ENCODE measurements at regions not wholly inside any gene's neighbourhood (a gene's known extent, or its start where the extent isn't known, plus 50 kb on each side); places are given as distances from the start of the nearest gene placed in this dataset.
"Not testable (repeated sequence)": the region's sequence is repeated elsewhere in the genome, so short reads cannot be mapped to it uniquely, and the experiment has no call there.

GRCh38 chr6:5896476-5897200 lies 110.1 kb downstream of the NRN1 start:
- DNase-seq = no peak

GRCh38 chr6:5894357-5894756 lies 112.4 kb downstream of the NRN1 start:
- DNase-seq = no peak

GRCh38 chr6:5893295-5893694 lies 113.4 kb downstream of the NRN1 start:
- DNase-seq = no peak

GRCh38 chr6:5892669-5893068 lies 114.1 kb downstream of the NRN1 start:
- DNase-seq = no peak

GRCh38 chr6:5878792-5879191 lies 127.9 kb downstream of the NRN1 start:
- no peak for DNase-seq

- no peak for DNase-seq
Observed at GRCh38 chr6:5876076-5876475, 130.6 kb downstream of the NRN1 start.

GRCh38 chr6:5873976-5874375 lies 132.7 kb downstream of the NRN1 start:
- DNase-seq = not testable (repeated sequence)

GRCh38 chr6:5871296-5871695 lies 135.4 kb downstream of the NRN1 start:
- DNase-seq = no peak

- DNase-seq = no peak
Observed at GRCh38 chr6:5869676-5870075, 137.0 kb downstream of the NRN1 start.

- DNase-seq = no peak
Observed at GRCh38 chr6:5869261-5869660, 137.5 kb downstream of the NRN1 start.

- peak in 1 of 2 experiments; percentile 26 for DNase-seq
Observed at GRCh38 chr6:5866547-5867051, 140.1 kb downstream of the NRN1 start.

GRCh38 chr6:5865506-5866031 lies 141.2 kb downstream of the NRN1 start:
- DNase-seq = no peak

GRCh38 chr6:5860849-5861248 lies 145.9 kb downstream of the NRN1 start:
- no peak for DNase-seq

GRCh38 chr6:5855787-5856470 lies 150.8 kb downstream of the NRN1 start:
- no peak for DNase-seq

GRCh38 chr6:5854899-5855298 lies 151.8 kb downstream of the NRN1 start:
- no peak for DNase-seq

GRCh38 chr6:5851261-5851757 lies 155.4 kb downstream of the NRN1 start:
- no peak for DNase-seq

GRCh38 chr6:5850848-5851255 lies 155.9 kb downstream of the NRN1 start:
- DNase-seq = no peak

GRCh38 chr6:5846889-5847288 lies 159.8 kb downstream of the NRN1 start:
- DNase-seq = no peak

- DNase-seq = no peak
Observed at GRCh38 chr6:5846335-5846734, 160.4 kb downstream of the NRN1 start.

GRCh38 chr6:5843078-5843477 lies 163.6 kb downstream of the NRN1 start:
- no peak for DNase-seq

- DNase-seq = no peak
Observed at GRCh38 chr6:5840734-5841390, 165.9 kb downstream of the NRN1 start.

- DNase-seq = no peak
Observed at GRCh38 chr6:5838656-5839396, 167.9 kb downstream of the NRN1 start.

- no peak for DNase-seq
Observed at GRCh38 chr6:5837323-5837722, 169.4 kb downstream of the NRN1 start.

Measured in SW 1271 (cell line).